Ascending aorta (tissue), 2 donors: ENCODE measurements at regions not wholly inside any gene's neighbourhood (a gene's known extent, or its start where the extent isn't known, plus 50 kb on each side); places are given as distances from the start of the nearest gene placed in this dataset.
A peak's percentile ranks its signal among the peaks of the same experiment; 100 is the strongest.

ENCODE experiments used
- DNase-seq, 2 donors: peaks; one replicate each; pipeline ENCODE4 v3.0.0-alpha.2; 2019; ENCODE audit warnings: low spot score in 2 of 2
- H3K27ac ChIP-seq, 2 donors: fragments of 200-600 bp; sonication (generic); one replicate each; pipeline ENCODE4 v1.5.1; 2016 to 2017; ENCODE audit warnings: mild to moderate bottlenecking in 1 of 2
- H3K27me3 ChIP-seq: fragments of 200-600 bp; sonication (generic); one replicate; pipeline ENCODE4 v1.5.1; 2017
- H3K36me3 ChIP-seq, 2 donors: fragments of 200-600 bp; sonication (generic); one replicate each; pipeline ENCODE4 v1.5.1; 2016
- H3K4me1 ChIP-seq, 2 donors: fragments of 200-600 bp; sonication (generic); one replicate each; pipeline ENCODE4 v1.5.1; 2016 to 2017; ENCODE audit warnings: mild to moderate bottlenecking in 1 of 2
- H3K4me3 ChIP-seq, 2 donors: fragments of 200-600 bp; sonication (generic); one replicate each; pipeline ENCODE4 v1.5.1; 2016 to 2017; ENCODE audit warnings: mild to moderate bottlenecking in 1 of 2
- H3K9me3 ChIP-seq, 2 donors: fragments of 200-600 bp; sonication (generic); one replicate each; pipeline ENCODE4 v1.5.1; 2016
- CTCF ChIP-seq, 3 experiments: fragments of 200-600 bp in 2 of 3; fragments of 450-650 bp in 1 of 3; sonication (generic) in 2 of 3; IDR thresholded peaks; one replicate each; pipeline ENCODE4 v1.5.1; 2016 to 2019; ENCODE audit warnings: antibody characterized with exemption in 3 of 3, mild to moderate bottlenecking in 1 of 3, moderate library complexity in 1 of 3
- intact Hi-C: fragments of 100-400 bp; cut with DNase I; formaldehyde crosslinking; loops from one replicate; pipeline ENCODE4 v1.15.1; 2023

DNA sequence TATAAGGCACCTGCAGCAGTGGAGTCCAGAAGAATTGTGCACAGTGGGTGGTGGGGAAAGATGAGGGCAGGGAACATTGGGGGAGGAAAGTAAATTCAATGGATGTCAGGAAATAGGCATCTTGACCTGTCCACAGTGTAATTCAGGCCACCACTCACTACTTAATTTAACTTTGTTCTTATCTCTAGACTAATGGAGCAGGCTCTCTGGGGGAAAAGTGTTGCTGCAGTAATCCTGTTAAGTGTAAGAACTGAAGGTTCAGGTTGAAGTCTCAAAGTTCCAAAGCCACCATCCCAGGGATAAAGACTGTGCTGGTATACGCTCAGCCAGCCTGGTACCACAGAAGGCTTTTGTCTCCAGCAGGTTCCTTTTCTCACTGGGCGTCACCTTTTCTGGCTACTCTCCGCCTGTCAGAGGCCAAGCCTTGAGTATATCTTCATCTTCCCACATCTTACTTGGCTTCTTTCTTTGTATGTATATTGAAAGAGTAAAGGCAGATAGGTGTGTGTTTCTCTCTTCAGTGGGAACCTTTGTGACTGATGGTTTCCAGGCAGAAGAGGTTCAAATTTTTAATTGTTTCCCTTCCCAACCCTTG, 150.9 kb upstream of the DMRT1 start:
- H3K27me3 ChIP-seq: no peaks in the 10 kb centered on the region
- no peaks in the 10 kb centered on the region for H3K9me3 ChIP-seq
- DNase-seq: no peak
- peak overlapping the region; percentile 86 to 95 for H3K27ac ChIP-seq
- TF ChIP-seq CTCF (IDR thresholded peaks at IDR 0.05): no peak
- peaks cover 22 to 62% of the 10 kb centered on the region in 2 donors for H3K4me1 ChIP-seq
- peaks cover 0 to 4% of the 10 kb centered on the region in 2 donors for H3K36me3 ChIP-seq
- no peak overlapping the region for H3K4me3 ChIP-seq
- intact Hi-C loops: no loop called here

GRCh38 chr9:691825-692400, 149.6 kb upstream of the DMRT1 start:
- no peak for DNase-seq
- Histone ChIP-seq H3K27me3 (no peaks in the 10 kb centered on the region), H3K27ac (peak overlapping the region; percentile 86 to 95), H3K36me3 (peaks cover 0 to 4% of the 10 kb centered on the region in 2 donors), H3K9me3 (no peaks in the 10 kb centered on the region), H3K4me3 (no peak overlapping the region), H3K4me1 (peaks cover 30 to 67% of the 10 kb centered on the region in 2 donors)
- intact Hi-C loops: no loop called here
- TF ChIP-seq CTCF (IDR thresholded peaks at IDR 0.05): no peak

GRCh38 chr9:692636-693129, 148.8 kb upstream of the DMRT1 start:
- Histone ChIP-seq H3K36me3 (peaks cover 0 to 4% of the 10 kb centered on the region in 2 donors), H3K27ac (peak overlapping the region; percentile 86 to 95), H3K27me3 (no peaks in the 10 kb centered on the region), H3K4me3 (peak overlapping the region; percentile 47 to 65), H3K9me3 (no peaks in the 10 kb centered on the region), H3K4me1 (peaks cover 36 to 73% of the 10 kb centered on the region in 2 donors)
- no peak for TF ChIP-seq CTCF (IDR thresholded peaks at IDR 0.05)
- intact Hi-C loops: no loop called here
- no peak for DNase-seq

DNA sequence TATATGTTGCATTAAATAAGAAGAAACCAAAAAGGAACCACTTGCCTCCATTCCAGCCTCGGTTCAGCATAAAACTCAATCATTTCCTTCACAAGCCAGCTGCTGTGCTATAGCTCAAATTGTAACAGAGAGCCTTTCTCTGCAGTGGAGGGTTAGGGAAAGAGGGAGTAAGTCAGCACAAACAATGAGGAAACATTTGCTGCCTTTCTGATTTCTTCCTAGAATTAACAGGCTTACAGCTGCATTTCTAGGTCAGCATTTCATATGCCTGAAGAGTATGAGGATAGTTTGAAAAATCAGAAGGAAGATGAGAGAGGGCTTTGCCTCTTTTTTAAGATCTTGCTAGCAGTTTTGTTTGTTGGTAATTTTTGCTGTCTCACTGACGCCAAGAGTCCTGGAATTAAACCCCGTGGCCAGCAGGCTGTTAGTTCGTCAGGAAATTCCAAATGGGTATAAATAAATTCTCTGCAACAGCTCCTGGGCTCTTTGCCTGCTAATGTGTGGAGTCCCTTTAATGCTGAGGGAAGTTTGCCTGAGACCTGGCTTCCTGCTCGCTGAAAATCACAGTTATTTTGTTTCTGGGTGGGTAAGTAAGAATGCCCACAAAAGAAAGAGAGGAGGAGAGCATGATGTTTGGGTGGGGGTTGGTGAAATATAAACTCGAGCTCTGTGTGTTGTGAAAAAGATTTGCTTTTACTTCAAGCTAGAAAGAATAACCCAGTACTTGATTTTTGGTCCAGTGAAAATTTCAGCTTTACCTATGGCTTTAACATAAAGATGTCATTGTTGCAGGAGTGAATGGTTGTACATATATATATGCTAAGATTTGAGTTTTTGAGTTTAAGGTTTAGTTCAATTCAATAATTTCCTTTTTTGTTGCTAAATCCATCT, 148.1 kb upstream of the DMRT1 start:
- Histone ChIP-seq H3K4me3 (peak overlapping the region; percentile 47 to 65), H3K36me3 (peaks cover 0 to 4% of the 10 kb centered on the region in 2 donors), H3K27ac (peak overlapping the region; percentile 86 to 95), H3K9me3 (no peaks in the 10 kb centered on the region), H3K4me1 (peaks cover 37 to 74% of the 10 kb centered on the region in 2 donors), H3K27me3 (no peaks in the 10 kb centered on the region)
- no peak for TF ChIP-seq CTCF (IDR thresholded peaks at IDR 0.05)
- intact Hi-C loops: no loop called here
- DNase-seq: peak in 1 of 2 donors; percentile 91

DNA sequence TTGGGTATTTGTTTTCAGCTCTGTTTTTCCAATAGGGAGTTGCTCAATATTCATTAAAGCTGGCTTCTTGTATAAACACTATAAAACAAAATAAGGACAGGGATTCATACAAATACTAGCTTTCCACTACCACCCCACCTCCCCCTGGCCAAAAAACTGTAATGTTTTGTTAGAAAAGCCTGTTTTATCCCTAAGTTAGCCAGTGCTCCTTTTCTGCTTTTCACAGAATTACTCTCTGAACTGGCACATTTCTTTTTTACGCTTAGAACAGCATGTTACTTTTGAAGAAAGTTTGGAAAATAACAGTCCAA, 147.4 kb upstream of the DMRT1 start:
- Histone ChIP-seq H3K36me3 (peaks cover 0 to 4% of the 10 kb centered on the region in 2 donors), H3K4me3 (peak overlapping the region; percentile 47 to 65), H3K27ac (peak overlapping the region; percentile 86 to 95), H3K27me3 (no peaks in the 10 kb centered on the region), H3K4me1 (peaks cover 42 to 76% of the 10 kb centered on the region in 2 donors), H3K9me3 (no peaks in the 10 kb centered on the region)
- no peak for TF ChIP-seq CTCF (IDR thresholded peaks at IDR 0.05)
- intact Hi-C loops: no loop called here
- no peak for DNase-seq
